HG02884 (cell line): ENCODE measurements at regions not wholly inside any gene's neighbourhood (a gene's known extent, or its start where the extent isn't known, plus 50 kb on each side); places are given as distances from the start of the nearest gene placed in this dataset.
"Not testable (repeated sequence)": the region's sequence is repeated elsewhere in the genome, so short reads cannot be mapped to it uniquely, and the experiment has no call there.

ENCODE experiments used
- ATAC-seq: cut with Tn5 transposase; IDR thresholded peaks from one replicate; pipeline ENCODE4 v1.9.1; 2021; ENCODE audit warnings: mild to moderate bottlenecking, moderate library complexity; ENCODE audit not compliant: unreplicated experiment

DNA sequence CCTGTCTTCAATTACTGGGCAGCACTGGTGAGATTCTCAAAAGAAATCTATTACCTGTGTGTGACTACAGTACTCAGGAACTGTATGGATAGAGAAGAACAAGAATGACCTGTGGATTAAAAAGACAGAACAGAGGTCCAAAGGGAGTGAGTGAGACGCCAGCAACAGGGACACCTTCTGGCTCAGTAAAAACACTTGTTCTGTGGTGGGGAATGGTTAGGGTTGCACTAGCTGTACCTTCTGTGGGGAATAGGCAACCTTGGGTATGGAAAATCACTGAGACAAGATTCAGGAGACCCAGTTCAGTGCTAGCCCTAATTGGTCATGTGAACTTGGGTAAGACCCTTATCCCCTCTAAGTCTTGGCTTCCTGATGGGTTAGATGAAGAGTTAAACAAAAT lies 986.0 kb downstream of the TSN start:
- ATAC-seq: no peak

DNA sequence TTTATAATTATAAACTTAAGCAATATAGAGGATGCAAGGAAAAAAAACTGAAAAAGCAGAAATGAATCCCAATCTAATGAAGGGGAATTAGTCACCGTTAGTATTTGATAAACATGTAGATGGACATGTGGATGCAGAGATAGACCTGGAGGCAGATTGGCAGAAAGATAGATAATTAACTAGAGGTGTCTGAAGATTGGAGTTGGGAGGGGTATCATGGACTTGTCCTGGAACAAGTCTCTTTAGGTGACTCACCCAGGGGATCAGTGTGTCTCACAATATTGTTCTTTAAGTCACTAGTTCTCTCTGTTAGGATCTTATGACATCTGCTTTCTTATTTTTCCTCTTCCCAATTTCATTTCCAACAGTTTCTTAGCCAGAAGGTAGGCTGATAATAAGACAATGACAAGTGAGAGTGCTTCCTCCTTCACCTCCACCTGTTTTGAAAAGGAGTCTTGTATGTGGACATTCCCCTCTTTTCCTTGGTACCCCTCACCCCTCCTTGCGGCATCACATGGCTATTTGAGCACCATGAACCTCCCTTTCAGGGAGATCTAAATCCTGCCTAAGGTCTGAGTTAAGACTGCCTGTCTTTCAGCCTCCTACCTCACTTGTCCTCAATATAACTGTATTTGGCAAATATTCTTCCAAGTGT lies 987.7 kb downstream of the TSN start:
- no peak for ATAC-seq

DNA sequence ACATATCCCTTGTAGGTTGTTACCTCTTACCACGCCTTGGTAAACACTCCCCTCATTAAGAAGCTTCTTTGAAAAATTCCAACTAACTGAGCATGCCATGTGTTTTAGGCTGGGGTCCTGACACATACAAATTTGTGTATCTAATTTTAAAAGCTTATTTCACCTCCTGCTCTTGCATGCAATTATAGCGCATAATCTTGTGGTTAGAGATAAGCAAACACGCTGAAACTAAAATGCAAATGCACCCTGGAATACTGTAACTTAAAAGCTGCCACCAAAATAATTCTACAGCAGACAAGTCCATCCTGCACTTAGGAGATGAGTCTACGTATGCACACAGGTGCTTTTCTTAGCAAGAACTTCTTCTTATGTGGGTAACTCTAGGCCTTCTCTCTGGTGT lies 990.2 kb downstream of the TSN start:
- ATAC-seq: no peak

DNA sequence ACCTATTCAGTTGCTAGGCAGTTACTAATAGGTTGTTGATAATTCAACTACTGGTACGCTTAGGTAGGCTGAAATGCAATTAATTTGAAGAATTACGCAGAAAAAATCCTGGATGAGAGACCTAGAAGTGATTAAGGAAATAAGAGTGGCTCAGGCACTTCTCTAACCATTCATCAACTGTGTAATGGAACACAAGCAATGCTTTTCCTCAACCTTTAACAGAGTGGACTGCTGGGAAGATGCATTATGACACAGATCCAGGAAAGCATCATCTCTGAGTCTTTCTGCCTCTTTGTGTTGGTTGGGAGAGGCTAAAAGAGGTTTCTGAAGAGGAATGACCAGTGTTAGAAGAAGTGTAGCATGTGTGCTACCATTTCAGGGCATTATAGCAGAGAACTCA lies 992.2 kb downstream of the TSN start:
- no peak for ATAC-seq

DNA sequence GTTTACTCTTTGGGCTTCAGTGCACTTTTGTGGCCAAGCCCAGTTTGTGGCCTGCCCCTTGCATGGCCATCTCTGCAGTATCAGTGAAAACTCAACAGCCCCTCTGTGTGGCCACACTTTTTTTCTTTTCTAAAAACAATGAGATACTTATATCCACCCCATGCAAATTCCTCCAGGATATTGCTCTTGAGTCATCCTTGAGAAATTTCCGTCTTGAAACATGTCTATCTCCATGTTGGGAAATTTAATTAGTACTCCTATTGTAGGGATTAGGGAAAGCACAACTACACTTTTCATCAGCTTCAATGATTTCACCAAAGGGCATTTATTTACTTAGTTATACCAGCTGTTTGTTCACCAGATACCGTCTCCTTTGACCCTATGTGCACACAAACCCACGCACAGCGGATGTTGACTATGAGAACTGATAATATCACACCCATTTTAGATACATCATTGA lies 993.1 kb downstream of the TSN start:
- no peak for ATAC-seq

DNA sequence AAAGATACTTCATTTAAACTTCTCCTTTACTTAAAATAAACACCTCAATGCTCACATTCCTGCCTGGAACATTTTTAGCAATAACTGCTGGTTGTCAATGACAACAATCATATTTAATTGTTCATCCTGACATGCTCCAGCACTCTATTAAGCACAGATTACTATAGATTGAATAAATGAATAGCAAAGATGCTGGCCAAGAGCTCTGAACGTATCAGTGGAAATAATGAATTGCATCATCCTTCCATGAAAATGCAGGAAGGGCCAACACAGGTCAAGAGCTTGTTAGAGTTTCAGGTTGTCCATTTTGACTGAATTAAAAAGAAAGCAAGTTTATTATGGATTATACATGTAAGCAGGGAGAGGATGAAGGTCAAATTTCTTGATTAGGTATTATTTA lies 994.0 kb downstream of the TSN start:
- ATAC-seq: no peak

DNA sequence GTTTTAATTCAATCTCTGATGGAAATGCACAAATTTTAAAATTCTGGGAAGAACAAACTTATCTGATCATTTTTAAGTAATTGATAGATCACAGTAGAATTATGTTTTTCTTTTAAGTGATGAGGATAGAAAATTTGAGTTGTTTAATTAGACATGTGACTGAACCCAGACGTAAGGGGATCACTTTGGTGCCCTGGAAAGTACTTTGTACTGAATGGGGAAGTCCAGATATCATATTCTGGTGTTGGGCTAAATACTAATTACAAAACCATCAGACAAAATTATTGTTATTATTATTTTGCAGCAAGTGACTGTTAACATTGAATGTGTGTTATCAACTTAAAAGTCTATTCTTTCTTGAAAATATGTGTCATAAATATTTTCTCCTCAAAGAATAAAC lies 994.6 kb downstream of the TSN start:
- ATAC-seq: no peak

DNA sequence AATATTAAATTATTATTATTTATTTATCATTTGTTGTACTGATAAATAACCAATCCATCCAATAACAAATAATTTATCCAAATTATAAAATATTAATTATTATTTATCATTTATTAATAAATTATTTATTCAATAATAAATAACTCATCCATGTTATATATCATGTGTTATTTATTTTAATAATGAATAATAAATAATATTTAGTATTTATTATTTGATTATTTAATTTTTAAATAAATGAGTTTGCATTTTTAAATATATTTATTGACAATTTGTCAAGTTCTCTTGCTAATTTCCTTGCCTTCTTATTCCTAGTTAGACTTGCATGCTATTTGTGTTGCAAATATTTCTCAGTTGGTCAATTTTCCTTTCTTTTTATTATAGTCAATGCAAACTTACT lies 995.4 kb downstream of the TSN start:
- no peak for ATAC-seq

DNA sequence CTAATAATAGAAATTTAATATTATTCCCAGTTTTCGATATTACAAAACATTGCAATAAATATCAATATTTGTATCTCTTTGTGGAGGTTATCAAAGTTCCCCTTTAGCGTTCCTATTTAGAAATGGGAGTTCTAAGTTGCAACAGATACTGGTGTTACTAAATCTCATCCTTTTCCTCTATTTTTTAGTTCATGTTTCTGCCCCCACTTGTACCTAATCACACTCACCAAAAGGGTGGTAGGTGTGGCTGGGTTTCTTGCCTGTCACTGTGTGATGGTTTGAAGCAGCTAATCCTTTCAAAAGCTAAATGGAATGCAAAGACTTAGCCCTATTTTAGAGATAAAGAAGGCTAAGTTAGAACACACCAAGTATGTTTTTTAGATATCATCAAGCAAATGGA lies 997.9 kb downstream of the TSN start:
- ATAC-seq: no peak

DNA sequence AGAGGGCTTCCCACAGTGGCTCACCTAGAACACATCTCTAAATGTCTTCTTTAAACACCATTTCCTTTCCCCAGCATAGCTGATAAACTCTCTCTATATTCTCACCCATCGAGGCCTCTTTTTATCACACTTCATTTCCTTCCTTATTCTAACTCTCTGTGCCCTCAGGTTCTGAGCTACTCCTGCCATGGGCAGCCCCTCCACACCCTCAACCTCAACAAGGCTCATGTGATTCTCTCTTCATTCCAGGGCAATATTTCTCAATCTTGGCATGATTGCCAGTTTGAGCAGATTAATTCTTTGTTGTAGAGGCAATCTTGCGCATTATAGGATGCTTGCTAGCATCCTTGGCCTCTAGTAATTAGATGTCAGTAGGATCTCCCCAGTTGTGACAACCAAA lies 999.1 kb downstream of the TSN start:
- ATAC-seq: no peak

DNA sequence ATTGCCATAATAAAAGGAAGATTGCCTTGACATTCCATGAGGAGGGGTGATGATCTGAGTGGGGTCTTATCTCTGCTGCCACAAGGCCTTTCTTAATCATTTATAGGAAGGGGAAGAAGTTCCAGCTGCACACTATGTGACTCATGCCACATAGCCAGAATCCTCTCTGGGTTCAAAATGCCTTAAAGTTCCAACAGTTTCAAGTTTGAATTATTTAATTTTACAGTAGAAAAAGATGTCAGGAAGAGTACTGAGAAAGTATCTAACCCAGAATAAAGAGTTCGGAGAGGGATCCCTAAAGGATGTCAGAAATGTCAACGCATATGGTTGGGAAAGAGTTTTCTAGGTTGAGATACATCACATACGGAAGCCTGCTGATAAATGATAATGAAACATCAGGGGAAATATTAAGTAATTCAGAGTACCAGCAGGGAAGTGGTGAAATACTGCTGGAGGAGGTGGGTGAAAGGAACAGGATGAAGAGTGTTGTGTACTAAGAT lies 999.9 kb downstream of the TSN start:
- no peak for ATAC-seq

DNA sequence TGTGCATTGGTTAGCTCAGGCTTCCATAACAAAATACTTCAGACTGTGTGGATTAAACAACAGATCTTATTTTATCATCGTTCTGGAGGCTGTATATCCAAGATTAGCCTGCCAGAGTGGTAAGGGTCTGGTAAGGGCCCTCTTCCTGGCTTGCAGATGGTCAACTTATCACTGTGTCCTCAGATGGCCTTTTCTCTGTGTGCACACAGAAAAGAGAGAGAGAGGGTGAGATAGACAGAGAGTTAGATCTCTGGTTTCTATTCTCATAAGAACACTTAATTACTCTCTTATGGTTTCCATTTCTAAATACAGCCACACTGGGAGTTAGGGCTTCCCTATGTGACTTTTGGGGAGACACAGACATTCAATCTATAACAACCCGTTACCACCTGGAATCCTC lies 1003.5 kb downstream of the TSN start:
- ATAC-seq: no peak

DNA sequence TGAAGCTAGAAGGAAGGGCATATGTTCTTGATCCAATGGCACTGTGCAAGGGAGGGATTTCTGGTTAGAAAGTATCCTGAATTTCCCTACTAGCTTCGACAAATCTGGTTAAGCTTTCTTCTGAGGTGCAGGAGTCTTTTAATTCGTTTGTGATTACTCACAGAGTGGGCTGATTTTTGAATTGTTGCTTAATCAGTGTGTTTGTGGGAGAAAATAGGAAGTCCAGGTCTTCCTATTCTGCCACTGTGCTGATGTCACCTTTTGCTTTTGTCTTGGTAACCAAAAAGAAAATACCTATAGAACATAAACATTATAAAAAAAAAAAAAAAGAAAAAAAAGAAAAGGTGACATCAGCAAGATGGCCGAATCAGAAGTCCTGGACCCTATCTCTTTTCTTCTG lies 1008.6 kb downstream of the TSN start:
- ATAC-seq: no peak

DNA sequence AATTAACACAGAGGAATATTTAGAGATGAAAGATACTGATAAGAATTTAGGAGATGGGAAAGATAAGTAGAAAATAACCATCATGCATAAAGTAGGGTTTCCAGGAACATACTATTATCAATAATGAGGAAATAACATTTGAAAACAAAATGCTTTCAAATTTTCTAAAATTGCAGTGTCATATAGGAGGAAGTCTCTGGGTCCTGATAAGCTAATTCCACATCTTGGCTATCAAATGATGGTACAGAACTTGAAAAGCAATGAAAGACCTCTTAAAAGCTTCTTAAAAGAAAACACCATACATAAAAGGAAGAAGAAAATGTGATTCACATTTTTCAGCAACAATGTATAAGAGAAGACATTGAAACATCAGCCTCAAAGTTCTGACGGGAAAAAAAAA lies 1024.8 kb downstream of the TSN start:
- no peak for ATAC-seq

DNA sequence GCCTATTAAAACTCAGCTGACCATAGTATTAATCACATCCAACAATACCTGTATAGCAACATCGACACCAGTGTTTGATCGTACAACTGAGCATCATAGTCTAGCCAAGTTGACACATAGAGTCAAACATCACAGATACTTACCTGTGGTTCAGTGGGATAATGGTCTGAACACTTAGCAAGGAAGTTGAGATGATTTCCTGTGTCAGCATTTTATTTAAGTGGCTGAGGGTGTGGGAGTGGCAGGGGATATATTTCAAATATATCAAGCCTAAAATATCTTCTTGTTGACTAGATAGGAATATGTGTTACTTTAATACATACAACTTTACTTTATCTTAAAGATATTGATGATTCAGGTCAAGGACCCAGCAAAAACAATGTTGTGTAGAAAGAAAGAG lies 1038.6 kb downstream of the TSN start:
- ATAC-seq: no peak

DNA sequence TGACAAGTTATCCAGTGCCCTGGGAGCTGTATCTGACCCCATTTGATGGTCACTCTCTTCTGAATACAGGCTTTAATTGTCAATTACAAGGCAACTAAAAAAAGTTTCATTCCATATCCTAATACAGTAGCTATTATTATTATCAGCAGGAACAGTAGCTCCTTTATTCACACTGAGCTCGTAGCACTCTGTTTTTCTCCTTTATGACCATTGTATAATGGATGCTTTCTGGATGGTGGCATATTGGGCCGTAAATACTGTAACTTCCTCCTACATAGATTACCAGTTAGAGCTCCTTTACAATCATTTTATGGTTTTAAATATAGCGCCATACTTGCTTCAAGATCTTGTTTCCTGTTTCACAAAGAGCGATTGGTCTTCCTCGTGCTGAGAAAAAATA lies 1040.3 kb downstream of the TSN start:
- ATAC-seq: no peak

DNA sequence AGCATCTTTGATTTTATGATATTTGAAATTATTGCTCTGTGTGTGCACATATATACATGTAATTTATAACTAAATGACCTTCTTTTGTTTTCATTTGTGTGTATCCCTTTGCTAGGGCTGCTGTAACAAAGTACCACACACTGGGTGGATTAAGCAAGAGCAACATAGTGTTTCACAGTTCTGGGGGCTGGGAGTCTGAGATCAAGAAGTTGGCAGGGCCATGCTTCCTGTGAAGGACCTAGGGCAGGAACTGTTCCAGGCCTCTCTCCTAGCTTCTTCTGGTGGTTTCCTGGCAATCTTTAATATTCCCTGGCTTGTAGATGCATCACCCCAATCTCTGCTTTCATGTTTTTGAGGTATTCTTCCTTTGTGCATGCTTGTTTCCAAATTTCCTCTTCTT lies 1043.9 kb downstream of the TSN start:
- ATAC-seq: no peak

DNA sequence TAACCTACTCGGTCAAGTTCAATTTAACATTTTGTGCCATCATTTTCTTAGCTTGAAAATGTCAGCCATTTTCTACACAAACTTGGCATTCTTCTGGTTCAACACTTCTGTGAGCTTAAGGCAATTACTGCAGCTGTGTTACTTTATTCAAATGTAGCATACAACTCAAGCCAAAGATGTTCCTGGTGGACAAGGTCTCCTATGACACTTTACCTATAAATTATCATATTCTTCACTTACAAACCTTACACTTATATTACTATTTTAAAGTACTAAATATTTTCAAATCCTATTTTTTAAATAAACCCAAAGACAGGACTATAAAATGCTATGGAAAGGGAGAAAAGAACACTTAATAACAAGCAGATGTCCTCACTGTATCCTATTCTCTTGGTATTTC lies 1045.3 kb downstream of the TSN start:
- ATAC-seq: no peak

DNA sequence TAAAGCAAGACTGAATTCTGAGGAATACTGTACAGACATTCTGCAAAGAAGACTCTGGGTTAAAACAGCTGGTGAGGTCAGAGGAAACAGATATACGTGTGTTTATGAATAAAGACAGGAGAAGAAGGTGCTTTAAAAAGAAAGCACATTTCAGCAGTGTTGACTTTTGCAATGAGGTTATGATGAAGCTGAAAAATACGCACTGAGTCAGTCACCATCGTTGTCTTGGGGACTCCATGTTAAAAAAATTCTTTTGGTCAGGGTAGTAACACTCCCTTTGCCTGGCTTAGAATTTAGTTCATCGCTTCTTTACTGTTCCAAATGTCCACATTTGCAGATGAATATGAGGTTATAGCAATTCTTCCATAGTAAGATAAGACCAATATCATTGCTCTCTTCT lies 1049.0 kb downstream of the TSN start:
- ATAC-seq: no peak

DNA sequence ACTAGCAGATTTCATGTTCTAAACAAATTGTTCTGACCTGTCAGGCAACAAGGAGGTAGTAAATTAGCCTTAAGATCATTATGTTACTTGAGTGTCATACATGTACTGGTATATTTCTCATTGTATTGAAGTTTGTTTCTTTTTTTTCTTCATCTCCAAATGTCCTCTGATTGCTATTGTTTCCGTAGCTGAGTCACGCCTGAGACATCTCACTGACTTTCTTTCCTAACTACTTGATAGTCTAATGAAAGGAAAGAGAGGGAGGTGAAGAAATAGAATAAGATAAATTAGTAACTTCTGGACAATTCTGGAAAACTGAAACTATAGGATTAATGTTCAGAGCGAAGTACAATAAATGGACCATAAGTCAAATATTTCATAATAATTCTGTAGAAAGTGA lies 1049.9 kb downstream of the TSN start:
- ATAC-seq: no peak

DNA sequence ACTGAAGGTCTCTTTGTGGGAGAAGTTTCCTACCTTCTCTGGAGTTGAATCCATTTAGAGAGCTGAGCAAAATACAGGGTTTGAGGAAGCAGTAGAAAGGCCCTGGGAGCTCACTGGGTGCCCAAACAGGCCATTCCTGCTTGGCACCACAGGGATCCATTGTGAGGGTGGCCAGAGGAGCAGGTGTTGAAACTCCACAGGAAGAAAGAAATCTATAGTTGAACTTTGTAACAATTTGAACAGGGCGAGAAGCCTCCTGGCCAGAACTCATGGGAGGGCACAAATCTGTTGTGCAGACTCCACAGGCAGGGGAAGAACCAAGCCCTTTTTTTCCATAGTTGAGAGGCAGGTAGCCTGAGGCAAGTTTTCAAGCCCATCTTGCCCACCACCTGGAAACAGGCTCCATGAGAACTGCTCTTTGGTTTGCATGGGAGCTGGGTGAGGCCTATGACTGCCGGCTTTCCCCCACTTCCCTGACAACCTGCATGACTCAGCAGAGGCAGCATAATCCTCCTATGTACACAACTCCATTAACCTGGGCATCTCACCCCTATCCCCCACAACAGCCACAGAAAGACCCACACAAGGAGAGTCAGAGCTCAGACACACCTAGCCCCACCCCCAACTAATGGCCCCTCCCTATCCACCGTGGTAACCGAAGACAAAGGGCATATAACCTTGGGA lies 1053.0 kb downstream of the TSN start:
- no peak for ATAC-seq

DNA sequence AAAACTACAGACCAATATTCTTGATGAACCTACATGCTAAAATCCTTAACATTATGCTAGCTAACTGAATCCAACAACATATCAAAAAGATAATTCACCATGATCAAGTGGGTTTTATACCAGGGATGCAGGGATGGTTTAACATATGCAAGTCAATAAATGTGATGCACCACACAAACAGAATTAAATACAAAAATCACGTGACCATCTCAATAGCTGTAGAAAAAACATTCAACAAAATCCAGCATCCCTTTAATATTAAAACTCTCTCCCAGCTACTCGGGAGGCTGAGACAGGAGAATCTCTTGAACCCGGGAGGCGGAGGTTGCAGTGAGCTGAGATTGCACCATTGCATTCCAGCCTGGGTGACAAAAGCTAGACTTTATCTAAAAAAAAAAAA lies 1056.8 kb downstream of the TSN start:
- ATAC-seq: not testable (repeated sequence)

DNA sequence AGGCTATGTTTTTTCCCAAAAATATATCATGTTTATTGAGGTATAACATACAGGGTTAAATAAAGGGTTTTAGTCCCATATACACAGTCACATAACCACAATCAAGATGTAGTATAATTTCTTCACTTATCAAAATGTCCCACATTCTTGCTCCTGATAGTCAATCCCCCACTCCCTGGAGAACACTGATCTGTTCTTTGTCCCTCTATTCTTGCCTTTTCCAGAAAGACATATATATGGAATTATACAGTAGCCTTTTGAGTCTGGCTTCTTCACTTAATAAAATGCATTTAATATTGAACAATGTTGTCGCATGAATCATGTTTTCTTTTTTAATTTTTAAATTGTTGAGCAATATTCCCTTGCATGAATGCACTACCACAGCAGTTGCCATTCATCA lies 1059.7 kb downstream of the TSN start:
- no peak for ATAC-seq
